Esophagus squamous epithelium (tissue), 4 donors: ENCODE measurements at regions not wholly inside any gene's neighbourhood (a gene's known extent, or its start where the extent isn't known, plus 50 kb on each side); places are given as distances from the start of the nearest gene placed in this dataset.

Experiments
- POLR2A ChIP-seq, 4 donors: fragments of 450-650 bp; IDR thresholded peaks; one replicate each; pipeline ENCODE4 v1.6.1; 2017; ENCODE audit warnings: antibody characterized with exemption in 4 of 4, mild to moderate bottlenecking in 4 of 4, moderate library complexity in 3 of 4
- TF ChIP-seq, protein P1 (sequence below), 6 experiments: fragments of 450-650 bp in 4 of 6; fragments of 200-600 bp in 2 of 6; sonication (generic) in 2 of 6; IDR thresholded peaks; one replicate each; pipeline ENCODE4 v1.5.1; 2016 to 2019; ENCODE audit warnings: antibody characterized with exemption in 6 of 6, mild to moderate bottlenecking in 4 of 6, moderate library complexity in 4 of 6

DNA sequence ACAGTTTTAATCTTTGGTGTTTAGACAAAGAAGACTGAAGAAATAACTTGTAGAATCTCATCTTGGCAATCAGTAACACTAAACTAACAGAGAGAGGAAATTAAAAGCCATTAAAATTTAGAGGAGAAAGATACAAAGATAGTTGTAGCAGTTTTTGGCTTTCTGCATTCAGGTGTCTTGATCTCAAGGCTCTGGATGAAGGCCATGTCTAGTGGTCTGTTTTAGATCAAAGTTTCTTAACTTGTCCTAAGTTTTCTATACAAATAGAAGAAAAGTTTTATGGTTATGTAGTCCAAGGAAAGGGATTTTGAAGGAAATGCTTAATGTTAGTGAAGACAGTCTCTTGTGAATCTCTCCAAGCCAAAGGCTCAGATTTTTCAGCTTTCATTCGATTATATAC is 222.9 kb downstream of the BCHE start:
- TF ChIP-seq, protein P1, sequence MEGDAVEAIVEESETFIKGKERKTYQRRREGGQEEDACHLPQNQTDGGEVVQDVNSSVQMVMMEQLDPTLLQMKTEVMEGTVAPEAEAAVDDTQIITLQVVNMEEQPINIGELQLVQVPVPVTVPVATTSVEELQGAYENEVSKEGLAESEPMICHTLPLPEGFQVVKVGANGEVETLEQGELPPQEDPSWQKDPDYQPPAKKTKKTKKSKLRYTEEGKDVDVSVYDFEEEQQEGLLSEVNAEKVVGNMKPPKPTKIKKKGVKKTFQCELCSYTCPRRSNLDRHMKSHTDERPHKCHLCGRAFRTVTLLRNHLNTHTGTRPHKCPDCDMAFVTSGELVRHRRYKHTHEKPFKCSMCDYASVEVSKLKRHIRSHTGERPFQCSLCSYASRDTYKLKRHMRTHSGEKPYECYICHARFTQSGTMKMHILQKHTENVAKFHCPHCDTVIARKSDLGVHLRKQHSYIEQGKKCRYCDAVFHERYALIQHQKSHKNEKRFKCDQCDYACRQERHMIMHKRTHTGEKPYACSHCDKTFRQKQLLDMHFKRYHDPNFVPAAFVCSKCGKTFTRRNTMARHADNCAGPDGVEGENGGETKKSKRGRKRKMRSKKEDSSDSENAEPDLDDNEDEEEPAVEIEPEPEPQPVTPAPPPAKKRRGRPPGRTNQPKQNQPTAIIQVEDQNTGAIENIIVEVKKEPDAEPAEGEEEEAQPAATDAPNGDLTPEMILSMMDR (IDR thresholded peaks at IDR 0.05) = no peak
- TF ChIP-seq POLR2A (IDR thresholded peaks at IDR 0.05) = no peak
